ENCODE measurements at regions not wholly inside any gene's neighbourhood (a gene's known extent, or its start where the extent isn't known, plus 50 kb on each side); places are given as distances from the start of the nearest gene placed in this dataset.

DNA sequence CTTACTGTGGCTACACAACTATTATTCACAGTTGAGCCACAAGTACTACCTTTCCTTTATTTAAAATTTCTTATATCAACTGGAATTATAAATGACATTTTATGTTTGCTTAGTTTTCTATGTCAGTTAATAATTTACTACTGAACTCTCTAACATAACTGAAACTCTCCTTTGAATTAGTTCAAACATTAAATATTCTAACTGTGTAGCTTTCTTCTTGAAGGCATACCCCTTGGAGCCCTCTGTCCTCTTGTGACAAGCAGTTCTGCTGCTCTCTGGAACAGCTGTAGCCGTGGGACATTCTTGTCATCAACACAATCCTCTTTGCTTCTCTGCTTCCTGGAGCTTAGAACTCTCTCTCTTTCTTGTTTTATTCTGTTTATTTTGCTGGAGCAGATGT is 244.8 kb downstream of the NHLRC3 start:
- DNase-seq (ENCODE audit: low read depth): no peak

DNA sequence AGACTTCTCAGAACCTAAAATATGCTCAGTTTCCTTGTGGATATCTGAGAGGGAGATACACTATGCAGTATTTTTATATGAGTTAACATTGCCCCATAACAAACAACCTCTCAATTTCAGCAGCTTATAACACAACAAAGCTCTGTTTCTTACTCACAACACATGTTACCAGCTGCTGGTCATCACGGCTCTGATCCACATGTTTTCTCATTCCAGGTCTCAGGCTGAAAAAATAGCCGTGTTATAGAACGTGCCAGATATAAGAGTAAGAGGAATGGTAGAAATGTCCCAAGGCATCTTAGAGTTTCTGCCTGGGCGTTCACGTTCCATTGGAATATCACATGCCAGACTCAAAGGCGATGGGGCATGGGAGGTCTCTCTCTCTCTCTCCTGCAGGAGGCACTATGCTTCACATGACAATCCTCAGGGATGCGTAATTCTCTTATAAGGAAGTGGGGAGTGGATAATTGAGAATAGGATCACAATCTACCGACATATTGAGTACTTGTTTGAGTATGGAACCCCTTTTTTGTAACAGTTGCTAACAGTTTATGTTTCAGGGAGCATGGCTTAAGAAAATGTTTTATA is 246.6 kb downstream of the NHLRC3 start:
- DNase-seq (ENCODE audit: low read depth): no peak
